GM12875 (cell line): ENCODE measurements at regions not wholly inside any gene's neighbourhood (a gene's known extent, or its start where the extent isn't known, plus 50 kb on each side); places are given as distances from the start of the nearest gene placed in this dataset.

Experiments used
- H3K4me3 ChIP-seq: one replicate; pipeline ENCODE4 v1.5.1; 2011; ENCODE audit warnings: low read depth, low read length, control low read depth
- CTCF ChIP-seq: IDR thresholded peaks from 2 replicates; pipeline ENCODE4 v1.5.1; 2011; ENCODE audit warnings: low read depth, mild to moderate bottlenecking, control low read depth, inconsistent platforms, low read length, moderate library complexity, borderline replicate concordance; ENCODE audit not compliant: insufficient read depth

- TF ChIP-seq CTCF: no peak
- H3K4me3 ChIP-seq: no peak overlapping the region
Observed at GRCh38 chr2:236825989-236826510, 256.4 kb downstream of the ACKR3 start.

- no peak overlapping the region for H3K4me3 ChIP-seq
- no peak for TF ChIP-seq CTCF
Observed at GRCh38 chr2:236826606-236827156, 257.1 kb downstream of the ACKR3 start.

GRCh38 chr2:236827997-236828396 lies 257.7 kb upstream of the COPS8 start:
- TF ChIP-seq CTCF: no peak
- no peak overlapping the region for H3K4me3 ChIP-seq

GRCh38 chr2:236828820-236829219 lies 256.9 kb upstream of the COPS8 start:
- no peak overlapping the region for H3K4me3 ChIP-seq
- no peak for TF ChIP-seq CTCF

- H3K4me3 ChIP-seq: no peak overlapping the region
- TF ChIP-seq CTCF: no peak
Observed at GRCh38 chr2:236830926-236831325, 254.8 kb upstream of the COPS8 start.

GRCh38 chr2:236831698-236832097 lies 254.0 kb upstream of the COPS8 start:
- no peak for TF ChIP-seq CTCF
- H3K4me3 ChIP-seq: no peak overlapping the region

GRCh38 chr2:236833501-236834073 lies 252.1 kb upstream of the COPS8 start:
- no peak for TF ChIP-seq CTCF

More at GRCh38 chr2:236833501-236834073, 252.1 kb upstream of the COPS8 start:
- no peak overlapping the region for H3K4me3 ChIP-seq
